ENCODE measurements at regions not wholly inside any gene's neighbourhood (a gene's known extent, or its start where the extent isn't known, plus 50 kb on each side); places are given as distances from the start of the nearest gene placed in this dataset.

DNA sequence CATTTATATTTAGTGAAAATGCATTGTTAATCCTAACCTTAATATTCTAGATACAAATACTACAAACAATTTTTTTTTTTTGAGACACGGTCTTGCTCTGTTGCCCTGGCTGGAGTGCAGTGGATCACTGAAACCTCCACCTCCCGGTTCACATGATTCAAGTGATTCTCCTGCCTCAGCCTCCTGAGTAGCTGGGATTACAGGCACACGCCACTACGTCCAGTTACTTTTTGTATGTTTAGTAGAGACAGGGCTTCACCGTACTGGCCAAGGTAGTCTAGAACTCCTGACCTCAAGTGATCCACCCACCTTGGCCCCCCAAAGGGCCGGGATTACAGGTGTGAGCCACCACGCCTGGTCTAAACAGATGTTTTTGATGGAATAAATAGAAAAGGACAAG lies 361.5 kb upstream of the NECTIN3 start:
- H3K9me3 ChIP-seq (replicated peaks in 1 of 3), result no peaks in the 10 kb centered on the region
- WGBS, 4 donors, result 79 to 97% (median 87%) methylated on average over 7 of the region's 7 CpGs
- DNase-seq, result no peak
- TF ChIP-seq POLR2A (IDR thresholded peaks at IDR 0.05), result no peak
- TF ChIP-seq, protein P1, sequence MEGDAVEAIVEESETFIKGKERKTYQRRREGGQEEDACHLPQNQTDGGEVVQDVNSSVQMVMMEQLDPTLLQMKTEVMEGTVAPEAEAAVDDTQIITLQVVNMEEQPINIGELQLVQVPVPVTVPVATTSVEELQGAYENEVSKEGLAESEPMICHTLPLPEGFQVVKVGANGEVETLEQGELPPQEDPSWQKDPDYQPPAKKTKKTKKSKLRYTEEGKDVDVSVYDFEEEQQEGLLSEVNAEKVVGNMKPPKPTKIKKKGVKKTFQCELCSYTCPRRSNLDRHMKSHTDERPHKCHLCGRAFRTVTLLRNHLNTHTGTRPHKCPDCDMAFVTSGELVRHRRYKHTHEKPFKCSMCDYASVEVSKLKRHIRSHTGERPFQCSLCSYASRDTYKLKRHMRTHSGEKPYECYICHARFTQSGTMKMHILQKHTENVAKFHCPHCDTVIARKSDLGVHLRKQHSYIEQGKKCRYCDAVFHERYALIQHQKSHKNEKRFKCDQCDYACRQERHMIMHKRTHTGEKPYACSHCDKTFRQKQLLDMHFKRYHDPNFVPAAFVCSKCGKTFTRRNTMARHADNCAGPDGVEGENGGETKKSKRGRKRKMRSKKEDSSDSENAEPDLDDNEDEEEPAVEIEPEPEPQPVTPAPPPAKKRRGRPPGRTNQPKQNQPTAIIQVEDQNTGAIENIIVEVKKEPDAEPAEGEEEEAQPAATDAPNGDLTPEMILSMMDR (IDR thresholded peaks at IDR 0.05), result no peak
- H3K36me3 ChIP-seq (replicated peaks in 1 of 2), result no peaks in the 10 kb centered on the region
- H3K27me3 ChIP-seq, result no peaks in the 10 kb centered on the region
- intact Hi-C loops (cut with DNase I), result no loop called here
- no peak overlapping the region for H3K4me3 ChIP-seq
- H3K27ac ChIP-seq, result no peak overlapping the region
- no peaks in the 10 kb centered on the region for H3K4me1 ChIP-seq (replicated peaks in 1 of 2)

DNA sequence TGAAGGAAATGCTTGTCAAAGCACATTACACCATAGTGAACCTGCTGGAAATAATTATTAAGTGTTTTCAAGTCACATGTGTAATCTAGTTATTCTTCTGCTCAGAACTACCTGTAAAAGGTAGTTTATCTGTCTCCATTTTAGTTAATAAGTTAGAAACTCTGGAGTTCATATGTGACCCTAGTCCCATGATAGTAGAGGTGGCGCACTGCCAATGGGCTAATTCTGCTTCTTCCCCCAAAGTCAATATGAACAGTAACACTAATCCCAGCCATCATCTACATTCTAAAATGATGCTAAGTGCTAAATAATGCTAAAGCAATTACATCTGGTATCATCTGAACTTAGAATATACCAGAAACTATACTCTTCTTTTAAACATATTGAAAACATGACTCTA lies 361.0 kb upstream of the NECTIN3 start:
- Histone ChIP-seq H3K27me3 (no peaks in the 10 kb centered on the region), H3K4me1 (replicated peaks in 1 of 2) (no peaks in the 10 kb centered on the region), H3K4me3 (no peak overlapping the region), H3K9me3 (replicated peaks in 1 of 3) (no peaks in the 10 kb centered on the region), H3K27ac (no peak overlapping the region), H3K36me3 (replicated peaks in 1 of 2) (no peaks in the 10 kb centered on the region)
- intact Hi-C loops (cut with DNase I), result no loop called here
- TF ChIP-seq, protein P1 (IDR thresholded peaks at IDR 0.05), result no peak
- TF ChIP-seq POLR2A (IDR thresholded peaks at IDR 0.05), result no peak
- DNase-seq, result no peak
- WGBS, 4 donors, result 76 to 91% (median 86%) methylated on average over 1 of the region's 1 CpG

DNA sequence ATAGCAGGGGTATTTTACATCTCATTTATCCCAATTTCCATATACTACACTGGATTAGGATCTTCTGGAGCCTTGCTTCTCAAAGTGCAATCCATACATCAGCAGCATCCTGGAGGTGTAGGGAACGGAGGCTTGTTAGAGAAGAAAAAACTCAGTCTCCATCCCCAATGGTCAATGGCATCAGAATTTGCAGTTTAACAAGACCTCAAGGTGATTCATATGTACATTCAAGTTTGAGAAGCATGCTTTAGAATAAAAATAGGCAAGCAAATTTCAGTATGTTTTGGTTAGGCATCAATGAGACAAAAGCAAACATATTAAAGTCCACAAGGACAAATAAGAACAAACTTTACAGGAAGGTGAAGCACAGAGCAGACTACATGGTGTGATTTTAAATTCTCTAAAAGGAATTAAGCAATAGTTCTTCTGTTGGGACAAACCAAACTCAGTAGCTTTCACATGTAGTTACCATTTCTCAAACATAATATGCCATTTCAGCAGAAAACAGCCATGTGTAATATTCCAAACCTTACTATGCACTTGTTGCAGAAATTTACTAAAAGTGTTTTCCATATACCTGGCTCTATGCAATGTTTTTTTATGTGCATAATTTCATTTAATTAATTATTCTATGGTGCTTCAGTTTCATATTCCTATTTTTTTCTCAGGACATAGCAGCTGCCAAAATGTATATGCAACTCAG lies 360.3 kb upstream of the NECTIN3 start:
- no peaks in the 10 kb centered on the region for H3K27me3 ChIP-seq
- 79 to 92% (median 81%) methylated on average over 1 of the region's 1 CpG for WGBS, 4 donors
- DNase-seq, result no peak
- no peaks in the 10 kb centered on the region for H3K9me3 ChIP-seq (replicated peaks in 1 of 3)
- intact Hi-C loops (cut with DNase I), result no loop called here
- TF ChIP-seq POLR2A (IDR thresholded peaks at IDR 0.05), result no peak
- TF ChIP-seq, protein P1 (IDR thresholded peaks at IDR 0.05), result no peak
- H3K4me1 ChIP-seq (replicated peaks in 1 of 2), result no peaks in the 10 kb centered on the region
- no peak overlapping the region for H3K27ac ChIP-seq
- H3K36me3 ChIP-seq (replicated peaks in 1 of 2), result no peaks in the 10 kb centered on the region
- no peak overlapping the region for H3K4me3 ChIP-seq

DNA sequence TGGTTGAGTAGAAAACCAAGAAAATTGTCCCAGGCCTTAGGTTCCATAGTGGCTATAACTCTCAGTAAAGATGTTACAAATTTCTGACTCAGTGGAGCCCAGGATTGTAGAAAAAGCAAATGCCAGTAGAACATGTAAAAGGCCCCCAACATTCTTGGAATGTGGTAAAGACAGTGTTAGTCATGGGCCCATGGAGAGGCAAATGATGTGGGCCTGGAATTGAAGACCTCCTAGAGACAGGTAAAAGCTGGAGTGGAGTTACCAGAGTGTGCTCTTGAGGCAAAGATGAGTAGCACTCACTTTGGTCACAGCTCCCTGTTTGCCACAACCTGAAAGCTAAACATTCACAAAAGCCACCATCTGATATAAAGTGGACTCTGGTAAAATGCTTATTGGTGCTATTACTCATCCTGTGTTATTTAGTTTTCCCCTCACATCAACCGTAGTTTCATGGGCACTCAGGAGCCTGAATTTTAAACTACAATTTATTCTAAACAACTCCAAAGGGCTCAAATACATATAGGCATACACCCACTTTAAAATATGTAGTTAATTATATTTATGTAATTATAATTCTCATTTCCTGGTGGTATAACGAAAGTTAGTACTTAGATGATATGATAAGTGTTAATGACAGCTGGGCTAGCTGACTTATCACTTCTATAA lies 359.6 kb upstream of the NECTIN3 start:
- no peaks in the 10 kb centered on the region for H3K9me3 ChIP-seq (replicated peaks in 1 of 3)
- H3K36me3 ChIP-seq (replicated peaks in 1 of 2), result no peaks in the 10 kb centered on the region
- WGBS, 4 donors, result 58 to 79% (median 71%) methylated on average over 2 of the region's 2 CpGs
- no peak for DNase-seq
- intact Hi-C loops (cut with DNase I), result no loop called here
- H3K27me3 ChIP-seq, result no peaks in the 10 kb centered on the region
- H3K4me1 ChIP-seq (replicated peaks in 1 of 2), result no peaks in the 10 kb centered on the region
- no peak overlapping the region for H3K27ac ChIP-seq
- H3K4me3 ChIP-seq, result no peak overlapping the region
- no peak for TF ChIP-seq POLR2A (IDR thresholded peaks at IDR 0.05)
- TF ChIP-seq, protein P1 (IDR thresholded peaks at IDR 0.05), result no peak
